GM12875 (cell line): ENCODE measurements at regions not wholly inside any gene's neighbourhood (a gene's known extent, or its start where the extent isn't known, plus 50 kb on each side); places are given as distances from the start of the nearest gene placed in this dataset.

ENCODE experiments used
- H3K4me3 ChIP-seq: one replicate; pipeline ENCODE4 v1.5.1; 2011; ENCODE audit warnings: low read depth, low read length, control low read depth
- CTCF ChIP-seq: IDR thresholded peaks from 2 replicates; pipeline ENCODE4 v1.5.1; 2011; ENCODE audit warnings: low read depth, mild to moderate bottlenecking, control low read depth, inconsistent platforms, low read length, moderate library complexity, borderline replicate concordance; ENCODE audit not compliant: insufficient read depth

GRCh38 chr2:185128346-185128745, 530.0 kb downstream of the ZNF804A start:
- no peak for TF ChIP-seq CTCF
- H3K4me3 ChIP-seq = no peak overlapping the region

GRCh38 chr2:185128996-185129395, 530.7 kb downstream of the ZNF804A start:
- no peak for TF ChIP-seq CTCF
- H3K4me3 ChIP-seq = no peak overlapping the region

- no peak overlapping the region for H3K4me3 ChIP-seq
- no peak for TF ChIP-seq CTCF
These were observed 532.4 kb downstream of the ZNF804A start for GRCh38 chr2:185130685-185131084.

DNA sequence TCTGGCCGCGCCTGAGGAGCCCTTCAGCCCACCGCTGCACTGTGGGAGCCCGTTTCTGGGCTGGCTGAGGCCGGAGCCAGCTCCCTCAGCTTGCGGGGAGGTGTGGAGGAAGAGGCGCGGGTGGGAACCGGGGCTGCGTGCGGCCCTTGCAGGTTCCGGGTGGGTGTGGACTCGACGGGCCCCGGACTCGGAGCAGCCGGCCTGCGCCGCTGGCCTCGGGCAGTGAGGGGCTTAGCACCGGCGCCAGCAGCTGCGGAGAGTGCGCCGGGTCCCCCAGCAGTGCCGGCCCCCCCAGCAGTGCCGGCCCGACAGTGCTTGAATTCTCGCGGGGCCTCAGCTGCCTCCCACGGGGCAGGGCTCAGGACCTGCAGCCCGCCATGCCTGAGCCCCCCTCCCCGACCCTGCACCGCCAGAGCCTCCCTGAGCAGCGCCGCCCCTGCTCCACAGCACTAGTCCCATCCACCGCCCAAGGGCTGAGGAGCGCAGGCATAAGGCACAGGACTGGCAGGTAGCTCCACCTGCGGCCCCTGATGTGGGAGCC, 534.2 kb downstream of the ZNF804A start:
- no peak for TF ChIP-seq CTCF
- H3K4me3 ChIP-seq = no peak overlapping the region

- TF ChIP-seq CTCF = no peak
- H3K4me3 ChIP-seq = no peak overlapping the region
These were observed 539.4 kb downstream of the ZNF804A start for GRCh38 chr2:185137700-185138099.

DNA sequence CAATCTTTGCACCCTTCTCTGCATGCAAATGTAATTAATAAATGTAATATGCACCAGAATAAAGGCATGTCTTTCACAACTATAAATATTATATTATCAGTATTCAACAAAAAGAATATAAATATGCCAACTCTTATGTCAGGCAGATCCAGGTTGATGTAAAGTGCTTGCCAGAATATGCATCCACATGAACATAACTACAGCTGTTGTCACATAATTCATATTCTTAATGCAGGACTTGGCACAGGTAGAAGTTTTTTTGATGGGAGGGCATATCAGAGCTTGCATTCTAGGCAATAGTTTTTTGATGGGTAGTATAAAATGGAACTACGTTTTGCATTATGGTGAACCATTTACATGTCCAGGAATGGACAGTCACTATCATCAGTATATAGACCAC, 544.3 kb downstream of the ZNF804A start:
- TF ChIP-seq CTCF = no peak
- H3K4me3 ChIP-seq = no peak overlapping the region

DNA sequence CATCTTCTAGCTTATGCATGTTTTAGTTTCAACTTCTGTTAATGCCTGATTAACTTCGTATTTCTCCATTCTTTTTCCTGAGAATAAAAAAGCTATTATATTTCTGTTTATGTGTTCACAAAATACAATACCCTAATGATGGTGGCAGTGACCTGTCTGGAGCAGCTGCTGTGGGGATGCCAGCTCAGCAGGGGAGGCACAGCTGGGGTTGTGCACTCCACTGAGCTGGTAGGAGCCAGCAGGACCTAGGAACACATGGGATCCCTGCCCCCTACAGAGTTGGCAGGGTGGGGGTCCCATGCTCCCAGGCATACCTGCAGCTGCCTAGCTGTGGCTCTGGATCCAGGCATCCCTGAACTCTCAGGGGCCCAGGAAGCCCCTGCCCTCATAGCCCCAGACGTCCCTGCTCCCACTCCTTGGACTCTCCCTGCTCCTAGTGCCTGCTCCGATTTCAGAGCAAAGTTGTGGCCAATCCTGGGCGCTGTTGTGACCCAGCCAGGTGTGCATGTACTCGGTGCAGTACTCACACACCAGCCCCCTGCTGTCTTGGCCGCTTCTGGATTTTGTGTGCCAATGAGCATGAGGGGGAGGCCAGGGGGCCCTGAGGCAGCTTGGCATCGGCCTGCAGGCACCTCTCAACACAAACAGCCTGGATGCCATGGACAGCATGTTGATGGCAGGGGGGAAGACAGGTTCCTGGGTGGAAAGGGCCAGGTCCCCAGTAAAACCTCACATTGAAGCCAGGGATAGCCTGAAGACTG, 546.0 kb downstream of the ZNF804A start:
- H3K4me3 ChIP-seq = no peak overlapping the region
- no peak for TF ChIP-seq CTCF
